ENCODE measurements at regions not wholly inside any gene's neighbourhood (a gene's known extent, or its start where the extent isn't known, plus 50 kb on each side); places are given as distances from the start of the nearest gene placed in this dataset.

DNA sequence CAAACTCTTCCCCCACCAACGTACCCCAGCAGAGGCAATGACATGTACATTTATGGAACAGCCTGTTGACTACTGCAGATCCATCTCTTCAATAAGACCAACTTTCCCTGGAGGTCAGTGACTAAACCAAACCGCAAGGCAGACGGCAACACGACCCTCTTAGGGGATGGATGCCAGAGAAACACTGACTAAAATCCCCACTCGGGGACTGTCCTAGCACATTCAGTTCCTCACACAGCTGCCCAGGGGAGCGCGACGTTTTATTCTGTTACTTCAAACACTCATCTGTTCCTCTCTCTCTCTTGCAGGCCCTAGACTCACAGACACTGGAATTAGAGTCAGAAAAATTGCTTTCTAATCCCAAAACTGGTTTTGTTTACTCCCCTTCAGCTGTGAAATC lies 146.5 kb upstream of the PRSS1 start:
- no peak for TF ChIP-seq POLR2AphosphoS5 (IDR thresholded peaks at IDR 0.05; ENCODE audit: borderline replicate concordance, low read depth, low read length)
- TF ChIP-seq EZH2 (IDR thresholded peaks at IDR 0.05): no peak

All from SK-N-MC (cell line).